Stimulated activated CD8-positive, alpha-beta memory T cell treated with anti-CD3 and anti-CD28 coated beads, Interleukin-4, amount 100 ng/mL, for 48 hours (primary cell): ENCODE measurements at regions not wholly inside any gene's neighbourhood (a gene's known extent, or its start where the extent isn't known, plus 50 kb on each side); places are given as distances from the start of the nearest gene placed in this dataset.
A peak's percentile ranks its signal among the peaks of the same experiment; 100 is the strongest.
"Not testable (repeated sequence)": the region's sequence is repeated elsewhere in the genome, so short reads cannot be mapped to it uniquely, and the experiment has no call there.

ENCODE experiments used
- DNase-seq: peaks from one replicate; pipeline ENCODE4 v3.0.0-alpha.2; 2020

DNA sequence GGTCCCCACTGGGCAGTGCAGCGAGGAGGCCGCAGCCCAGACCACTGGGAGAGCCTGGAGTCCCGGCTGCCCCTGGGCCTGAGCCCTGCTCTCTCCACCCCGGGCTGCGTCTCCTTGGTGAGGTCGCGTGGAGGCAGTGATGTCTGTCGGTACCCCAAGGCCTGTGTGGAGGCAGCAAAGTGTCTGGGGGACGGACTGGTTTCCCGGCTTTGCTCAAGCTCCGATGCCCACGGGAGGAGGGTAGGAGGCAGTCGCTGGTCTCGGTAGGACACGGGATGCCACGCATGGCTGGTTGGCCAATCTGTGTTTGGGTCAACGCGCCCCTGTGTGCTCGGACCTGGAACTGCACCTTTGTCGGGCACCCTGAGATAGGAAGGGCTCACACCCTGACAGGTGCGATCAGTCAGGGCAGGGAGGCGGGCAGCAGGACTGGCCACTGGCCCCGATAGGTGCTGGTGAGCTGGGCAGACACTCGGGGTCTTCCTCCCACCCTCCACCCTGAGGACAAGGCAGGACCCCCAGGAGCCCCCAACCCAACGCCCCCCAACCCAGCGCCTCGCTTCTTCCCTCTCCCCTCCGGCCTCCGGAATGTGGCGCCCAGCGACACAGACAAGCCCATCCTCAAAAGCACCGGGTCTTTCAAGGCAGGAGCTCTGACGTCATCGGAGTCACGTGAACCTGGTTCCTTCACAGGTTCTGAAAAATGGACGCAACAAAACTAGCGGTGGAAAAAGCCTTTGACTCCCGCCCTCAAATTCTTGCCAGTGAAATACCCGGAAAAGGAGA is 288.6 kb downstream of the NDUFA10 start:
- DNase-seq = no peak

DNA sequence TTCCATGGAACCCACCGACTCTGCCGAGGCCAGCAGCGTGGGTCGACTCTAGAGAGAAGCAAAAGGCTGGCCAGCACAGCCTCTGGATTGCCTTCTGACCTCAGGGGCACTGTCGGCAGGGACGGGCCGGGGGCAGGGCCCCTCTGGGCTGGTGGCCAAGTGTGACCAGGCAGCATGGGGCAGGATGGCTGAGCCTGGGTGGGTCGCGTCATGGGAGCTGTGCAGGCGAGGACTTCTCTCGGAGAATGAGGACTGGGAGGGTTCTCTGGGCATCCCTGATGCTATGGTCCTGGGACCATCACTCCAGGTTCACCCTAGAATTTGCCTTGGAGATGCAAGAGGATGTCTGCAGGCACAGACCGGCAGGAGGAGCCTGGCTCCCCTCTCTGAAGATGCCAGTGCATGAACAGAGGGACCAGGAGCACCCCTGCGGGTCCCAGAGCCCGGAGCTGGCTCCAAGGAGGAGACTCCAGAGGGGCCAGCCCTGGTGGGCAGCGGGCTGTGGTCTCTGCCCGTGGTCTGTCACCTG is 289.2 kb downstream of the NDUFA10 start:
- no peak for DNase-seq

GRCh38 chr2:239735131-239735828 is 289.9 kb downstream of the NDUFA10 start:
- no peak for DNase-seq

GRCh38 chr2:239734436-239735005 is 290.6 kb downstream of the NDUFA10 start:
- DNase-seq = no peak

- no peak for DNase-seq
Observed at GRCh38 chr2:239732666-239733010, 292.5 kb downstream of the NDUFA10 start.

GRCh38 chr2:239731998-239732665 is 293.0 kb downstream of the NDUFA10 start:
- DNase-seq = no peak

DNA sequence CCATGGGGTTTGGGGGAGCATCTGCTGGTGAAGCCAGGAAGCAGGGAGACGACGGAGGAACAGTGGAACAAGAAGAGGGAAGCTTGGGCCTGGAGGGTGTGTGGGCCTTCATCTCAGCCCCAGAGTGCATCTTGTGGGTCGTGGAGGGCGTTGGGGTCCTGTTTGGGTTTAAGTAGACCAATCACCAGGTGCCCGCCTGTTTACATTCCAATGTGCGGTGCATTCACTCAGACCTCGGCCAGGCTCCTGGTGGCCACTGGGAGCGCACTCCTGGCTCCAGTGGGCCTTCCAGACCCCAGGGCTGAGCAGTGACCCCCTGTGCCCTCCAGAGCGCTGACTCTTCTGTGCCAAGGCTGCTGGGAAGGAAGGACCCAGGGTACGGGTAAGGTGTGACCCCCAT is 293.7 kb downstream of the NDUFA10 start:
- DNase-seq = no peak

DNA sequence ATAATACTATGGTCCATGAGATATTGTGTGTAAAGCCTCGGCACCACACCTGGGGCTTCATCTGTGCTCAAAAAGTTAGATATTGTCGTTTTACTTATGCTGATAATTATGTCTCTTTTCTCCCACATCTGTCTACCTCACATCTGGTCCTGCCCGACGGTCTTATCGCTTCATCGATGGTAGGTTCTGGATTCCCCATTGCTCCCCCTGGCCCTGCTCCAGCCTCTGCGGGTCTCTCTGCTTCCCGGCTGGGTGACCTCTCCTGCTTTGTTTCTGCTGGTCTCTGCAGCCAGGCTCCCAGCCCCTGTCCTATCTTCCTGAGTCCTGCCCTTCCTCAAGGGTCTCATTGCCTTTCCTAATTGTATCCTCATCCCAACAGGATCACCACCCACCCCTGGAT is 294.2 kb downstream of the NDUFA10 start:
- no peak for DNase-seq

GRCh38 chr2:239730567-239730882 is 294.6 kb downstream of the NDUFA10 start:
- not testable (repeated sequence) for DNase-seq

- no peak for DNase-seq
Observed at GRCh38 chr2:239729681-239730566, 295.2 kb downstream of the NDUFA10 start.

DNA sequence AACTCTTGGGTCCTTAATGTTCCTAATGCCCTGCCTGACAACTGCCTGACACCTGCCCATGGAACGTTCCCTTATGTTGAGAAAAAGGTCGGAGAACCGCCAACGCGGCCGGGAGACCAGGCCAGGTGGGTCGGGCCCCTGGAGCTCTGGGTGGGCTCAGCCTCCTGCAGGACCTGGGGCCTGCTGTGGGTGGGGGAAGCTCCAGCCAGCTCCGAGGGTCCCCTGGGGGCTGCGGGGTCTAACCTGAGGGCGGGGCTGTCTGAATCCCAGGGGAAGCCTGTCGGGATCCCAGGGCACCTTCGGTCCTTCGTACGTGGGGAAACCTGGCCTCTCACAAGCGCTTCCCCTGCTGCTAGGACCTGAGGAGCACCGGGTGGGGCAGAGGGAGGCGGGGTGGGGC is 296.0 kb downstream of the NDUFA10 start:
- DNase-seq = no peak

DNA sequence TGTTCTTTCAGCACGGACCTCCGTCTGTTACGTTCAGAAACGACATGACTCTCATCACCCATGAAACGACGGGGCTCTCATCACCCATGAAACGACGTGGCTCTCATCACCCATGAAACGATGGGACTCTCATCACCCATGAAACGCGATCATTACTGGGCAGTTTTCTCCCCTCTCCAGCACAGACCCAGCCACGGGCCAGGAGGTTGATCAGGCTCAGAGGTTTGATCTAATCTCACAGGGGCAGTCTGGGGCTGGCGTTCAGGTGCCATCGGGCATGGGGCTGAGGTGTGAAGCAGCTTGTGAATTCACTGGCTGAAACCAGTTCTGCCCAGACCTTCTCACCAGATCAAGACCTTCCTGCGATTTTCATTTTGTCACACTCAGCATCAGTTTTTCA is 296.4 kb downstream of the NDUFA10 start:
- no peak for DNase-seq

DNA sequence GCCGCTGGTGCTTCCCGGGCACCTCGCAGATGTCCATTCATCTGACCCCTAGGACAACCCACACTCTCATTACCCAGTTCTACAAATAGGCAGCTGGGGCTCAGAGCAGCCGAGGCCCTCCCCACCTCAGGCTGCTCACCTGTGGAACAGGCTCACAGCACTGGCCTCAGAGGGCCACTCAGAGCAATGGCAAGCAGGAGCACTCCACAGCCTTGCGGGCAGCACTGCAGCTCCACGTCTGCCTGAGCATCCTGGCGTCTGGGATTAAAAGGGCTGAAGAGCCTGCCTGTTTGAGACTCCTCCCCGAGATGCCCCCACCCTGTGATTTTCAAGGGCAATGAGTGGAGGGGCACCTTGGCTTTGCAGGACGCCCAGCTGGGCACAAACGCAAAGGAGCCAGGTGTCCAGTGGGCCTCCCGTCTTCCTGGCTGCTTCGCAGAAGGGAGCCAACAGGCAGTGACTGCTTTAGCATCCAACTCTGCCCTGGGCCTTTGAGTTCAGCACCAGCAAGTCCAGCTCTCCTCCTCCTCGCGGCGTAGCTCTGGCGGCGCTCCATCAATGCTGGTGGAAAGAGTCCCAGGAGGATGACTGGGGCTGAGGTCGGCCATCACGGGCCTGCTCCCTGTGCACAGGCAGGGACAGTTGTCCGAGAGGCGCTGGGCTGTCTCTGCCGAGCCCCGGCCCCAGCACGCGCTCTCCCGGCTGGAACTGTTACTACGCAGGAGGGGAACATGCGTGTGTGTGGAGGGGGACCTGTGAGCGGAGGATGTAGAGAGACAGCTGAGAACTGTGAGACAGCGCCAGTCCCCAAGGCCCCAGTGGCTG is 297.2 kb downstream of the NDUFA10 start:
- no peak for DNase-seq

- DNase-seq = no peak
Observed at GRCh38 chr2:239727182-239727775, 297.9 kb downstream of the NDUFA10 start.

DNA sequence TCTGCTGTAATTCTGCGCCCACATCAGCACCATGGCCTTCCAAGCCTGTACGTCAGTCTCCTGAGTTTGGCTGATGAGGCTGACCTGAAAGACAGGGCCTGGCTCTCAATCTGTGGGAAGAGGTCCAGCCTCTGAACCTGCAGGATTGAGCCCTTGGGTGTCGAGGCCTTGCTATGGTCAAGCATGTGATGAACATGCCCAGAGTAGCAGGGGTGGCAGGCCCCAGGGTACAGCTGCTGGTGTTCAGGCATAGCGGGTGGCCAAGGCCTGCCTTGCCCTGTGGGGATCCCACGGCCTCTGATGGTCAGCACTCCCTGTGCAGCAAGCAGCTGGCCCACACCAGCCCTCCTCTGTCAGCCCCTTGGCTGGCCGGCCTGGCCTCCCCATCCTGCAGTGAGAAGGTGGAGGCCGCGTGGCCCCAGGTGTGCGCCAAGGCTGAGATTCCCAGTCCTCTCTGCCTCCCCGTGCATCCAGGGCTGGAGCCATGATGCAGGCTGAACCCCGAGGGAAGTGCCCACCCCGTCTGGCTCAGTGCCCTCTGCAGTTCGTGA is 298.4 kb downstream of the NDUFA10 start:
- DNase-seq = no peak

DNA sequence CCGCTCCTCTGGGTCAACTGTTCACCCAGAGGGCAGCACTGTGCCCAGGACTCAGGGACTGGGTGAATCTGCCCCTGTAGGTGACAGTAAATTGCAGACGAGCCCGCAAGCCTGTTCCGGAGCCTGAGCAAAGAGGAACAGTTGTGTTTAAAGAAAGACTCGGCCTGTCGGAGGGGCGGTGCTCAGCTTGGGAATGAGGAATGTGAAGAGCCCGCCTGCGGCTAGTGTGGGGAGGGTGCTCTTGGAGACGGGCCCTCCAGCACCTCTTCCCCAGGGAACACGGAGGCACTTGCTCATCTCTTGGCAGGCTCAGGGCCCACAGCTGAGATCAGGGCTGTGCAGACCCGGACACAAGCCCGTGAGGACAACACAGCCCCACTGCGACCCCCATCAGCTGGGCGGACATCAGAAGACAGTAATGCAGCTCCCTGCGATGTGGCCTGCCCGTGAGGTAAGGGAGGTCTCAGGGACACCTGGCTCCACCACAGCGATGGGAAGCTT is 299.0 kb downstream of the NDUFA10 start:
- no peak for DNase-seq

DNA sequence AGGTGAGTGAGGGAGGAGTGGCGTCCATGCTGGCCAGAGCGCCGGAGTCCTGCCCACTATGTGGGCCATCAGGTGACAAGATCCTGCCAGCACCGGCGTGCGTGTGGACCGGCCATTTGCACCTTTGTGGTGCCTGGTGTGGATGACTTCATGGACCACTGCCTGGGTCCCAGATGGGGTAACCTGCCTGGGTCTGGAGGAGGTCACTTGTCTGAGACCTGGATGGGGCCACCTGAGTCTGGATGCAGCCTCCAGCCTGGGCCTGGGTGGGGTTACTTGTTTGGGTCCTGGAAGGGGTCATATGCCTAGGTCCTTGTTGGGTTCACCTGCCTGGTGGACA is 299.6 kb downstream of the NDUFA10 start:
- DNase-seq = no peak

DNA sequence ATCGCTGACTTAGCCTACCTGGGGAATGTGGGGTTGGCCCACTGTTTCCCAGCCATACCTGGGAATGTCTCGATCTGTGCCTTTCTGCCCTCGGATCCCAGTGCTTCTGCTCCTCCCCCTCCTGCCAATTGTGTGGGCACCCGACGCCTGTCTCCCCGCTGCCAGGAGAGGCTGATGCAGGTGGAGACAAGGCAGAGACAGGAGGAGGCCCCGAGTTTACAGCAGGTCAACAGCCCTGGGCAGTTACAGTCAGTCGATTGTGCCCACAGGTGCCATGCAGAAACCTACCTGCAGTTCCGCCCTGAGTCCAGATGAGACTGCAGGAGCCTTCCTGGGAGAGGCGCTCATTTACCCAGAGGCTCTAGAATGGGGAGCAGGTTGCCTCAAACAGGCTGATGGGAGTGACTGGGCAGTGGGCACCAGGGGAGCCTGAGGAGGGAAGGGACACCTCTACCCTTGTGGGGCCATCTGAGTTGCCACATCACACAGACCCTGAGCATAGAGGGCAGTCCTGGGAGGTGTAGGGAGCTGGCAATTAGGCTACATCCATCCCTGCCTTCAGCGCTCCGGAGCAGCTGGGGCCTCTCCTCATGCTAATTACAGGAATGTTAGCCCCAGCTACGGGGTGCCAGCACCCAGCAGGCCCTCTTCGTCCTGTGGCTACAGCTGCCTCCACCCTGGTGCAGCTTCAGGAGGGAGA is 300.1 kb downstream of the NDUFA10 start:
- DNase-seq = peak; percentile 13

DNA sequence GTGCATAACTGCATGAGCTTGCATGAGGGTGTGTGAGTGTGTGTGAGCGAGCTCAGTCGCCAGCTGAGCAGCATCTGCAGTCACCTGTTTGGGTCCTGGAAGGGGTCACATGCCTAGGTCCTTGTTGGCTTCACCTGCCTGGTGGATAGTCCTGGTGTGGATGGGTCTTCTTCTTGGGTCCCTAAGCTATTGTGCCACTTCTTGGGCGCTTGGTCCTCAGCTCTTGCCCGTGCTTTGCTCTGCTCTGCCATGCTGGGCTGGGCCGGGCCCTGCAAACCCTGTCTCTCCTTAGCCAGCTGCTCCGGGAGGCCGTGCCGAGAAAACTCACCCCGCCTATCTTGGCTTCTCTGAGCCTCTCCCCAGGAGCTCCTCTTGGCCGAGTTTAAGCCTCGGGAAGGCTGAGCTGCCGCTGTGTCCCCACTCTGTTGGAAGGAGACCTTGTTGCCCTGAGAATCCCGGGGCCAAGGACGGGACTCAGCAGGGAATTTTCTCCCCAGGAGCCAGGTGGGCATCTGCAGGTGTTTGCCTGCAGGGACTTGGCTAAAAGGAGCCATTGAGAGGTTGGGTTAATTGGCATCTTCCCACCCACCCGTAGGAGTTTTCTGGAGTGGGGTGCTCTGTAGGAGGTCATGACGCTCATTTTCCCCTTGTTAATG is 300.8 kb downstream of the NDUFA10 start:
- no peak for DNase-seq
